ENCODE measurements at regions not wholly inside any gene's neighbourhood (a gene's known extent, or its start where the extent isn't known, plus 50 kb on each side); places are given as distances from the start of the nearest gene placed in this dataset.

- no peak for TF ChIP-seq FOXK2 (IDR thresholded peaks at IDR 0.05)
- no peak for TF ChIP-seq SPI1 (IDR thresholded peaks at IDR 0.05; ENCODE audit: borderline replicate concordance, insufficient read depth, low read depth, low read length)
- no peak for TF ChIP-seq RELA (IDR thresholded peaks at IDR 0.05; ENCODE audit: borderline replicate concordance, partially characterized antibody)
- TF ChIP-seq NFYA (IDR thresholded peaks at IDR 0.05; ENCODE audit: borderline replicate concordance, low read depth, low read length), result no peak
- no peak for TF ChIP-seq EGR1 (IDR thresholded peaks at IDR 0.05; ENCODE audit: borderline replicate concordance in 1 of 2, low read depth in 2 of 2, low read length in 2 of 2)
- TF ChIP-seq CTCF (IDR thresholded peaks at IDR 0.05 in 2 of 3, conservative IDR thresholded peaks at IDR 0.05 in 1 of 3; ENCODE audit: control insufficient read depth in 2 of 3, extremely low read depth in 1 of 3, insufficient read depth in 1 of 3, low read depth in 3 of 3, low read length in 3 of 3), result no peak
- no peak for TF ChIP-seq SP1 (IDR thresholded peaks at IDR 0.05; ENCODE audit: low read depth, low read length)
- no peak for TF ChIP-seq NKRF (conservative IDR thresholded peaks at IDR 0.05)
- no peak for TF ChIP-seq POLR2AphosphoS5 (IDR thresholded peaks at IDR 0.05; ENCODE audit: low read length)
These were observed 1127.5 kb downstream of the GRIK2 start for GRCh38 chr6:102520966-102521365.
